HG02571 (cell line): ENCODE measurements at regions not wholly inside any gene's neighbourhood (a gene's known extent, or its start where the extent isn't known, plus 50 kb on each side); places are given as distances from the start of the nearest gene placed in this dataset.
"Not testable (repeated sequence)": the region's sequence is repeated elsewhere in the genome, so short reads cannot be mapped to it uniquely, and the experiment has no call there.

Experiments
- ATAC-seq: cut with Tn5 transposase; IDR thresholded peaks from one replicate; pipeline ENCODE4 v1.9.1; 2021; ENCODE audit warnings: mild to moderate bottlenecking, moderate library complexity; ENCODE audit not compliant: unreplicated experiment

DNA sequence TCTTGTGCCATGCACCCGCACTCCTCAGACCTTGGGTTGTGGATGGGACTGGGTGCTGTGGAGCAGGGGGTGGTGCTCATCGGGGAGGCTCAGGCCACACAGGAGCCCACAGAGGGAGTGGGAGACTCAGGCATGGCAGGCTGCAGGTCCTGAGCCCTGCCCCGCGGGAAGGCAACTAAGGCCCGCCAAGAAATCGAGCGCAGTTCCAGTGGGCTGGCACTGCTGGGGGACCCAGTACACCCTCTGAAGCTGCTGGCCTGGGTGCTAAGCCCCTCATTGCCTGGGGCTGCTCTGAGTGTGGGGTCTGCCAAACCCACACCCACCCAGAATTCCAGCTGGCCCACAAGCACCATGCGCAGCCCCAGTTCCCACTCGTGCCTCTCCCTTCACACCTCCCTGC lies 450.5 kb upstream of the FGF16 start:
- ATAC-seq, result no peak

DNA sequence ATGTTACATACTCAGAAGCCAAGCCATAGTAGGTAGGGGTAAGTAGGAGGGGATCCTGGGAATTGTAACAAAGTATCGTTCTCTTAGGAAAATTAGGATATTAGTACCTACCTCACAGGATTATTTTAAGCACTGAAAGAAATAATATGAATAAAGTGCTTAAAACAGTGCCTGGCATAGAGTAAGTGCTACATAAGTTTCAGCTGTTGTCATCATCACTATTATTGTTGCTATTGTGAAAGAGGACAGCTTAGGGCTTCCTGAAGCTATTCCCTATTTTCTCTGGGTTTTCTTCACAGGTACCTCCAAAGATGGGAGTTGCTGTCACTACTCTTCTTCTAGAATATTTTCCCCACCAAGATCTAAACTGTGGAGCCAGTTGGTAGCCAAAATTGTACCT lies 443.7 kb upstream of the FGF16 start:
- no peak for ATAC-seq

DNA sequence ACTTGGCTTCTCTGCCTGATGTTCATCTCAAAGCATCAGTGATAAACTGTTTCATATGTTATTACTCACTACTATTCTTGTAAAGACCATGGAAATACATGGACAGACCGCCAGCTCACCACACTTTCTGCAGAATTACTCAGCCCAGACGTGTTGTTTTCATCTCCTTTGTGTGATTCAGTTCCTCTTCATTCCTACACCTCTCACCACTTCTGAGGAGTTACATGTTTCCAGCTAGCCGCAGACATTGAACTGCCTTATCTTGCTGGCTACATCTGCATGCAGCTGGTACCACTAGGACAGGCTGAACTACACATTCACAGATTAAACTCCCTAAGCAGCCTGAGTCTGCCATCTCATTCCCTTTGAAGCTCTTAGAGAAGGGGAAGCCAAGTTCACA lies 443.2 kb upstream of the FGF16 start:
- ATAC-seq, result no peak

DNA sequence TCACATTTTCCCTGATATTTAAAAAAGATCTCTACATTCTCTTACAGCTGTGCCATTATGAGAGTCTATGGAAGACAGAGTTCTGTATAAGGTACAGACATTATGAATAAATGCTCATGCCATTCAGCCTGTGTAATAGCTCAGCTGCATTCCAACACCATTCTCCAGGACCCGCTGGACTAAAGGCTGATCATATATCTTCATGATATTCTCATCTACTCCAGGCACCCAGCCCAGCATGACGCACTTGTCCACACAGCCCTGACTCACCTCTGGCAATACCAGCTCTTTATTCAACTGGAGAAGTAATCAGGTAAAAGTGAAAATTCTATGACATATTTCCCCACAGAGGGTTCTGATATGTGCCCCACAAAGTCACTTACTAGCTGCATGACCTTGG lies 437.5 kb upstream of the FGF16 start:
- ATAC-seq, result no peak

DNA sequence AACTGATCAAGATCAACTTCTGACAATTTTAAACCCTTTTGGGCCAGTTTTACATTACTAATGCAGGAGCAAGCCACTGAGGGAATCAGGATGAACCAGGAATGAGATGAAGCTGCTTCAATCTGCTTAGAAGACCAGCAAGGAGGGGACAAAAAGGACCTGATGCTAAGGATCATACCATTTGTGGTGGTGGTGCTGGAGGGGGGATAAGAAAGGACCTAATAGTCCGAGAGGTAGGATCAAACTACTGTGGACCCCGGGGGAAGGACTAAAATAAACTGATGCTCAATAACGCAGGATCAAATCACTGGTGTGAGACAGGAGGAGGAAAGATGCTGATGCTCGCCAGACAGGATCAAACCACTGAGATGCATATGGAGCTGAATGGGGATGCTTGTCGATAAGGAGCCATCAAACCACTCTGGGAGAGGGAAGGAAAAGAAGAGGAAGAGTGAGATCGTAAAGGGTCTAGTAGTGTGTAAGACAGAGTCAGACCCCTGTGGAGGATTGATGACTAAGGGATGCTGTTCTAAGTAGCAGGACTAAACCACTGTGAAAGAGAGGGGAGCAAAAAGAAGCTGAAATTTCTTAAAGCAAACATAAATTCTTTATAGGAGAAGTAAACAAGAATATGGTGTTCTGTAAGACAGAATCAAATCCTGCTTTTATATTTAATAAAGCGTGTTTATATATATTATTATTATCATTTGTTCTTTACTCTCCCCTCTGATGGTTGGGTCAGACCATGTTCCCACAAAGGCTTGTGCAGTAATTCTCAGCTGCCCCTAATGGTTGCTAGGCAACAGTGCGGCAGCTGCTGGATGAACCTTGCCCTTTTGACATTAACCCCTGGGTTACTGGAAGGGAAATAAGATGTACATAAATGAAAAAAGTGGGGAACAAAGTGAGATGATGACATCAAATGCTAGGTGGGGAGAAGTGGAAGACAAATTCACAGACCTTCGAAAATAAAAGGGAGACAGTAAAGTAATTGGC lies 432.5 kb upstream of the FGF16 start:
- no peak for ATAC-seq

DNA sequence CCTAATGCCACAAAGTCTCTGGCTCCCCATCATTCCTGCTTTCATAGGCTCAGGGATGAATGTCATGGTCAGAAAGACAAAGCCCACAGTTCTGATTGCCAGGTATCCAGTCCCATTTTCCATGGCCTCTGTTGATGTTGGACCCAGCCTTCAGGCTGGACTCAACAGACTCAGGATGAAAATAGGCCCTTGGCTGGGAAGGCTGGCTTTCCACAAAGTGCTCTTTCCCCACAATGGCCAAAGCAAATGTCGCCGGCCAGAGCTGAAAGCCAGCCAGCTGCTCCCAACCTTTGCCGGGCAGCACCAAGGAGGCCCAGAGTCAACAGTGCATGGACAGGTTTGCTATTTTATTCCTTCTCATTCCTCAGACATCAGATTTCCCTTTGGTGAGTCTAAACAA lies 430.1 kb upstream of the FGF16 start:
- ATAC-seq, result no peak

DNA sequence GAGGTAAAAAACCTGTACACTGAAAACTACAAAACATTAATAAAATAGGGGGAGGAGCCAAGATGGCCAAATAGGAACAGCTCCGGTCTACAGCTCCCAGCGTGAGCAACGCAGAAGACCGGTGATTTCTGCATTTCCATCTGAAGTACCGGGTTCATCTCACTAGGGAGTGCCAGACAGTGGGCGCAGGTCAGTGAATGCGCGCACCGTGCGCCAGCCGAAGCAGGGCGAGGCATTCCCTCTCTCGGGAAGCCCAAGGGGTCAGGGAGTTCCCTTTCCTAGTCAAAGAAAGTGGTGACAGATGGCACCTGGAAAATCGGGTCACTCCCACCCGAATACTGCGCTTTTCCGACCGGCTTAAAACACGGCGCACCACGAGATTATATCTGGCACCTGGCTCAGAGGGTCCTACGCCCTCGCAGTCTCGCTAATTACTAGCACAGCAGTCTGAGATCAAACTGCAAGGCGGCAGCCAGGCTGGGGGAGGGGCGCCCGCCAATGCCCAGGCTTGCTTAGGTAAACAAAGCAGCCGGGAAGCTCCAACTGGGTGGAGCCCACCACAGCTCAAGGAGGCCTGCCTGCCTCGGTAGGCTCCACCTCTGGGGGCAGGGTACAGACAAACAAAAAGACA lies 400.9 kb upstream of the FGF16 start:
- not testable (repeated sequence) for ATAC-seq

DNA sequence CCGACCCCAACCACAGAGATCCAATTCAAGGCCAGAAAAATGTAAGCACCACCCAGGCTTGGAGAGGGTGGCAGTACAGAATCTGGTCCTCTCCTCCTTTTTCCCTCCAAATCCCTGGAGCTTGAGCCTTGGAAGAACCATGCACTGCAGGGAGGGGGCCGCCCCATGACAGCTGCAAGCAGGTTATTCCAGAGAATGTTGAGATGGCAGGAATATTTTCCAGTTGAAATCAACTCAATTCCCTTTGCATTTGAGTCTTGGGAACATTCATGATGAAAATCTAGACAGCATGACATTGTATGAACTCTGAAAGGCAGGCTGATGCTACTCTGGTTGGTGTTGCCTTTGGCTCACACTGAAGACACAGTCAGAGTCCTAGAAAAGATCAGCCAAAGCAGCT lies 386.6 kb upstream of the FGF16 start:
- ATAC-seq, result no peak

DNA sequence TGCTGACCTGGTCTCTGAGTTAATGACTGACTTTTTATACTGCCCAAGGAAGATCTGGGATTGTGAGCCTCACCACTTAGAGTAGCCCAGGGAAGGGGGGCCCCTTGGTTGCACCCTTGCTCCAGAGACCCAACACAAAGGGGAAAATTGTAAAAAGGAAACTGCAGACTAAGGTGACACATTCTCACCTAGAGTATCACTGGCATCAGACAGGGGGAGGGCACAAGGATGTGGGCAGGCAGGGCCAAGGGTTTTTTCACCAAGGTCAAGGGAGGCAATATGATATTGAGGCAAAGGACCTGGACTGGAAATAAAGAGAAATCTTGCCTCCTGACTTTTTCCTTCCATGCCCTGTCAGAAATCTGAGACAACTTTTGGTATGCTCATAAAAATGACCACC lies 386.2 kb upstream of the FGF16 start:
- no peak for ATAC-seq

DNA sequence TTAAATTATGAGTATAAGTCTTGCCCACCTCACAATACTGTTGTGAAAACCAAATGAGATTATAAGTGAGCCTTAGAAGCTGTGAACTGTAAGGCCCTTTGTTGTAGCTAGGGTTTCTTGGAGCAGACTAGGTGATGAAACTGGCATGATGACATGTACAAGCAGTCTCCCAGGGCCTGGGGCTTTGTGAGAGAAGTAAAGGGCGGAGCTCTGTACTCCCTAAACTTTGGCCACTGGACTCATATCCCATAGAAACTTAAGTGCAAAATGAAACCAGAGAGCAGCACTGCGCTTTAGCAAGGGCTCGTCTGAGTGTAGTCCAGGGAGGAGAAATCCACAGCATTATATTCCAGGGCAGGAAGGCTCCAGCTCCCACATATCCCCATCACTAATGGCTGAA lies 385.6 kb upstream of the FGF16 start:
- no peak for ATAC-seq

DNA sequence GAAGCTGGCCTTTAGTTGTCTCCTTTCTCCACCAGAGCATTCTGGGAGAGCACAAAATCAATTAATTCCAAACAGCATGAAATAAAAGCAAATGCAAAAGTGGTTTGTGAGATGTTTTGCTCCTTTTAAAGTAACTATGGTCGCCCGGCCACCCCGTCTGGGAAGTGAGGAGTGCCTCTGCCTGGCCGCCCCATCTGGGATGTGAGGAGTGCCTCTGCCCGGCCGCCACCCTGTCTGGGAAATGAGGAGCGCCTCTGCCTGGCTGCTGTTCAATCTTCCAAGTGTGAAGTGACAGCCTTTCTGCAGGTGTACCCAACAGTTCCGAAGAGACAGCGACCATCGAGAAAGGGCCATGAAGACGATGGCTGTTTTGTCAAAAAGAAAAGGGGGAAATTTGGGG lies 381.3 kb upstream of the FGF16 start:
- no peak for ATAC-seq

DNA sequence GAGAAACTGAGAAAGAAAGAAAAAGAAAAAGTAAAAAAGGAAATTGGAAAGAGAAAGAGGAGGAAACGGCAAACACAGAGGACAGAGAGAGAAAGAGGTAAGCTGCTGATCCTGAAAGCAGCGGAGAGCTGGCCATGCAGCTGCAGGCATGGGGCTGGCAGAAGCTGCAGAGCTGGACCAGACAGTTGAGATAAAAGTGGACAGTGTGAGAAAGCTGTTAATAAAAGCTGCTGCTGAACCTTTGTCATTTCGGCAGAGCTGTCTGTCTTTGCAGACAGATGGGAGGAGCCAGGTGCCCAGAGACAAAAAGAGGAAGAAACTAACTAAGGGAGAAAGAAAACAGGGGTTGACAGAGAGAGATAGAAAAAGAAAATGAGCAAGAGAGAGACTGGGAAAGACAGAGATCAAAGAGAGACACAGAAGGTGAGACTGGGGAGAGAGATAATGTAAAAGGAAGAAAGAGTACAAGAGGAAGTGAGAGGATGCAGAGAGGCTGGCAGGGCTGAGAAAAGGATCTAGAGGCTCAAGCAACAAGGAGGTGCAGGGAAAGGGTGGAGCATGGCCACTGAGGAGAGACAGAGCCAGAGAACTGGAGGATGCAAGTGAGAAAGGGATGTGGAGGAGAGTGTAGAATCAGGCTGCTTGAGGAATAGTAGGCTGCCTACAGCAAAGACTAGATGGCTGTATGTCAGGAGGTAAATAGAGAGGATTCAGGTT lies 376.8 kb upstream of the FGF16 start:
- ATAC-seq, result no peak

DNA sequence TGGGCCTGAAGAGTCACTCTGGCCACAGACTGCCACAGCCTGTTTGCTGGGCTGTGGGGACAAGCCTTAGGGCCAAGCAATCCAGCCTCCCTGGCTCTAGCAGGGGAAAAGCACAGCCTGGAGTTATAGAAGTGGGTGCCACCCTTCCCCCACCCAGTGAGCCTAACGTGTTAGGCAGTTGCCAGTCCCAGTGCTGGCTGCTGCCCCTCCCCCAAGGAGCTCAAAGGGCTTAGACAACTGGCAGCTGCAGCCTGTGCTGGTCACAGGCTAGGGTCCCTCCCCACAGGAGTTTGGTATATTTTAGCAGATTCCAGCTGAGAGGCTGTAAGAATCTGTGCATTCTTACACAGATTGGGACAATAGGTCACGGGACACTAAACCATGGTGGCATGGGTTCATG lies 370.3 kb upstream of the FGF16 start:
- no peak for ATAC-seq

DNA sequence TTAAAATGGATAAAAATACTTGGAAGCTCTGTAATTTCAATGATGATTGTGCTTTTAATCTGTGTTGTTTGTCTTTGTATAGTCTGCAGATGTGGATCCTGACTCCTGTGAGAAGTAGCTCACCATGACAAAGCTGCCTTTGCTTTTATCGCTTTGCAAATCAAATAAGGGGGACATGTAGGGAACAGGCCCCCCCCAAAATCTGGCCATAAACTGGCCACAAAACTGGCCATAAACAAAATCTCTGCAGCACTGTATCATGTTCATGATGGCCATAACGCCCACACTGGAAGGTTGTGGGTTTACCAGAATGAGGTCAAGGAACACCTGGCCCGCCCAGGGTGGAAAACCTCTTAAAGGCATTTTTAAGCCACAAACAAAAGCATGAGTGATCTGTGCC lies 366.0 kb upstream of the FGF16 start:
- ATAC-seq, result not testable (repeated sequence)

DNA sequence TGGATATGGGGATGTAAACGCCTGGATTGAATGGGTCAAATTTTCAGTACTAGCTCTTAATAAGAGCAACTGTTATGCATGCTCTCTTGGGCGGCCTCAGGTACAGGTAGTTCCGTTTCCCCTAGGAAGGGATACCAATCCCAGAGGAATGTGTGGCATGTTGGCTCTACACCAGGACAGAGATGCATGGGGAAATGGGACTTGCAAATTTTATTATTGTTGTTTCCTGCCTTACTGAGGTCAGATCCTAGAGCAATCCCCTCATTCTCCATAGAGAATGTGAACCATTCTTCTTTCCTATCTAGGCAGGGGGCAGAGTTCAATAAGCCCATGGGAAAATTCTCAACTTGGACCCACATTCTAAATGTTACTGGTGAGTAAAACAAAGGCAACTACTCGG lies 361.8 kb upstream of the FGF16 start:
- ATAC-seq, result no peak

DNA sequence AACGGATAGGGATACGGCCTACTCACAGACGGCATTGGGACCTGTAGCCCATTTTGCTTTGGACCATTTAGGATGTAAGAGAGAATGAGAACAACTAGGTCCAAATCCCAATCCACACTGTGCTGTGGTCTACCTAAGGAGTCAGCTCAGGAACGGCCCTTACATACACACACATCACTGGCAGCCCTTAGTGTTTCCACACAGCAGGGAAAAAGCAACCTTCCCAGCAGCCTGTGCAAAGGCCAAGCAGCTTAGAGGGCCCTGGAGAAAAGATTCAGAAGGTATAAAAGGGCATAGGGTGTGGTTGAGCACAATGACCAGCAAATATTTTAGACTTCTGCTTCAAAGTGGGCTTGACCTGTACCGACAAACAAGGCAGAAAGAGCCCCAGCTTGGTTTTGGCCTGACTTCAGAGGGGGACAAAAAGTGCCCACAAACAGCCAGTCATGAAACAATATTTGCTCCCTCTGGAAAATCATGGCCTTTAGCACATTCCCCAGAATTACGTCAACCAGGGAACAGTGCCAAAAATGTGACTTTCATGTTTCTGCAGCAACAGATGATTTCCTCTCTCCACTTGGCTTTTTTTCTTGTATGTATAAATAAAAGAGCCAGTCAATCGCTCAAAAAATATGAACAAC lies 359.5 kb upstream of the FGF16 start:
- no peak for ATAC-seq

DNA sequence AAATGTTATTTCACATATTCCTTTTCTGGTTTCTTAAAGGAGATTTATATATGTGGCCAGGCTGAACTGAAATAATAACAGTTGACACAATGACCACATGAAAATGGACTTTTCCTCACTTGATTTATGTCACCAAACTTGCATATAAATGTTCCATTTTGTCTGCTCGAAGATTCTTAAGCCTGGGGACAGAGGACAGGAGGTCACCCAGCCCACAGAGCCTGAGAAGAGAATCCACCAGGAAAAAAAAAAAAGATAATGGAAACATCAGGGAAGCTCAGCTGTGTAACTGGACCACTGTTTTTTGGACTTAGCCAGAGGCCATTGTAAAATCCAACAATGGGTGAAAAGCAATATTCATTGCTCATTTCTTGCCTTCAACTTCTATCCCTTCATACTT lies 359.0 kb upstream of the FGF16 start:
- ATAC-seq, result no peak

DNA sequence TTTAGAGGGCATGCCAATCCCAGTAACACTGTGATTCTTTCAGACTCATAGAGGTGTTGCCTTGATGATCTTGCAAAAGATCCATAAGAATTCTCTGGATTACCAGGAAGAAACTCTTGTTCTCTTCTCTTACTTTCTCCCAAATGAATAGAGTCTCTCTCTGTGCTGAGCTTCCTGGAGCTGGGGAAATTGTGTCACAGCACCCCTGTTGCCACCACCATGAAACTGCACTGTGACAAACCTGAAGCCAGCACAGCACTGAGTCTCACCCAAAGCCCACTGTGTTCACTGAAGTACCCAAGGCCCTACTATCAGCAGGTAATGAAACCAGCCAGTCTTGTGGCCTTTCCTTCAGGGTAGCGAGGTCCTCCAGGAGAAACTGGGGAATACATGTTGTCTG lies 332.7 kb upstream of the FGF16 start:
- ATAC-seq, result no peak

DNA sequence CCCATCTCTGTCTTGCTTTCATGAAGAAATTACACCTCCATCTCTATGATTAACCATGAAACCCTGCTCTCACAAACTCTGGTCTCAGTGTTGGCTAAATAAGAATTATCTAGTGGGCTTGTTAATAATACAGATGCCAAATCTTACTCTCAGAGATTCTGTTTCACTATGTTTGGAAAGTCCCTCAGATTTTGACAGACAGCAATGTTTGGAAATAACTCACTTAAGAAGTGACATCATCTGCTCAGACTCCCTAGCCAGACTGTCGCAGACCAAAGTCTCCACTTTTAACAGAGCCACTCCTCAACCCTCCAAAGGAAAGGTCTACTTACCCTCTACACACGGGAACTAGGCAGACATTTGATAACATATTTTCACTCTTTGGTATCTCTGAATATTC lies 328.5 kb upstream of the FGF16 start:
- no peak for ATAC-seq

DNA sequence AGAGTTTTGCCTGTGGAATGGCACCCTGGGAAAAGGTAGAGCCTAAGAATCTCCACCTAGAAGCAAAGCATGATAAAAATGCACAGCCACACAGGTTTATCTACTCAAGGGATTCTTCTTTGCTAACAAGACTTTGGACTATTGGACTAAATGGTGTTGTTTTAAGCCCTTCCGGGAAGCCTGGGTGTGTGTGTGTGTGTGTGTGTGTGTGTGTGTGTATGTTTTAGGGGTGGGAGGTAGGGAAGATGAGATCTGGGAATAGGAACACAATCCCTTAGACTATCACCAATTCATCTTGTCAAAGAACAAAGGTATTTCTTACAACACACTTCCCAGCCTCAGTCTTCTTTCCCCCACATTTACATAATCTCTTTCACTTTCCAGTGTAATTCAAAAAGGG lies 327.5 kb upstream of the FGF16 start:
- ATAC-seq, result no peak

DNA sequence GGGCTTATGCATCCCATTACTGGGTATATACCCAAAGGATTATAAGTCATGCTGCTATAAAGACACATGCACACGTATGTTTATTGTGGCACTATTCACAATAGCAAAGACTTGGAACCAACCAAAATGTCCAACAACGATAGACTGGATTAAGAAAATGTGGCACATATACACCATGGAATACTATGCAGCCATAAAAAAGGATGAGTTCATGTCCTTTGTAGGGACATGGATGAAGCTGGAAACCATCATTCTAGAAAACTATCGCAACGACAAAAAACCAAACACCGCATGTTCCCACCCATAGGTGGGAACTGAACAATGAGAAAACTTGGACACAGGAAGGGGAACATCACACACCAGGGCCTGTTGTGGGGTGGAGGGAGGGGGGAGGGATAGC lies 323.3 kb upstream of the FGF16 start:
- not testable (repeated sequence) for ATAC-seq
